HG02938 (cell line): ENCODE measurements at regions not wholly inside any gene's neighbourhood (a gene's known extent, or its start where the extent isn't known, plus 50 kb on each side); places are given as distances from the start of the nearest gene placed in this dataset.
"Not testable (repeated sequence)": the region's sequence is repeated elsewhere in the genome, so short reads cannot be mapped to it uniquely, and the experiment has no call there.

Experiments
- ATAC-seq: cut with Tn5 transposase; IDR thresholded peaks from one replicate; pipeline ENCODE4 v1.9.1; 2021; ENCODE audit warnings: mild to moderate bottlenecking, moderate library complexity; ENCODE audit not compliant: unreplicated experiment

DNA sequence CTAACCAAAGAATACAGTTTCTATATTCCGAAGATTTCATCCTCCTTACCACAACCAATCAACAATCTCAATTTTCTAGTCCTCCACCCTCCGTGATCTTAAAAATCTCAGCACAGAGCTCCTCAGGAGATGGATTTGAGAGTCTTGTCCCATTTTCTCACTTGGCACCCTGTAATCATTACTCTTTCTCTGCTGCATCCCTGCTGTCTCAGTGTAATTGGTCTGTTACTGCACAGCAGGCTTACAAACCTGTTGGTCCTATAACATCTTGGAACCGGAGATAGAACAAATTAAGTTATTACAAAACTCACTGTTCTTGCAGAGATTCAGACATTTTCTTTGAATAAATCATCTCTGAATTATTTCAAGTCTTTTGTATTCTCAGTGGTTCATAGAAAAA lies 1227.2 kb downstream of the JRKL start:
- no peak for ATAC-seq

DNA sequence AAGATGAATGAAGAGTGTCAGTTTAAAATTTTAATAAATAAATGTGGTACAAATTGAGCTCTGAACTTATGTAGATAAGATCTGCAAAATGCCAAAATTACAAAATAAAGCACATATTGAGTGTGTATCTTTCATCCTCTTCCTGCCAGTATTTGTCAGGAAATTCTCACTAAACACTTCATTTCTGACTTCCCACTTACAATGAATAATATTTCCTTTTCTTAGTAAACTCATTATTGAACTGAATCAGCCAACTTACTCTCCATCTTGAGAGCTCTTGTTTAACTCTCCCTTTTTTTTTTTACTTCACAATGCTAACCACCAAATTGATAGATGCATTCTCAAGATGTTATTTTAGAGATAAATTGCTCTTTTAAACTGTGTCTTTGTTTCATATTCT lies 1230.2 kb downstream of the JRKL start:
- ATAC-seq = no peak

DNA sequence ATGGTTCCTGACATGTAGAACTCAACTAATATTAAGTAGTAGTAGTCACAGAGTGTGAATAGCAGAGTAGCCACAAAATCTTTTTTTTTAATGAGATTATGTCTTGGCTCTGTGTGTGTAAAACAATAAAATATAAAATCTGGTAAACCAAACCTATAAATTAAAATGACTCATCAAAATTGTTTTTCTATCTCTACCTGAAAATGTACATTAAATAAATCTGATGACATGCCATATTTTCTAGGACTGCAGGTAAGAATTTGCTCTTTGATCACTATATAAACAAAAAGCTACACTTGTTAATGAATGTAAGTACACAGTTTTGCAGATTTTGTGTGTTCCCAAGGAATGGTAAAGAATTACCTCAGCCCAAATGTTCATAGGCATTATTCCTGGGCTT lies 1231.5 kb downstream of the JRKL start:
- ATAC-seq = no peak

DNA sequence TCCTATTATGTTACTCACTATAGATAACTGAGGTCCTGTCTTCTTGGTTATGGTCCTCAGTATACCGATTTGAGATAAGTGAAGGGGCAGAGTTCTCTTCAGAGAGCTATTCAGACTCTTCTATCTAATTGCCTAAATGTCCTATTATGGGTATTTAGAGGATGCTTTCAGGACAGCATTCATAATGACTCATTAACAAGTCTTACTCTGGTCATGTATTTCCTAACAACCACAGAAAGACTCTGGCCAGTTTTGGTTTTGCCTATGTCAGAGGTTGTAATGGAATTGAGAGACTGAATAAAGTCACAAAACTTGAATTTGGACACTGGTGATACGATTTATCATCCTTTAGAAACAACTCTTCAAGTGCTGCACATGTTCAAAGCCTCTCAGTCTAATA lies 1233.0 kb downstream of the JRKL start:
- ATAC-seq = no peak

- not testable (repeated sequence) for ATAC-seq
Observed at GRCh38 chr11:97636741-97637140, 1246.9 kb downstream of the JRKL start.

- ATAC-seq = no peak
Observed at GRCh38 chr11:97637701-97638100, 1247.9 kb downstream of the JRKL start.

GRCh38 chr11:97638641-97639224 lies 1248.9 kb downstream of the JRKL start:
- no peak for ATAC-seq

DNA sequence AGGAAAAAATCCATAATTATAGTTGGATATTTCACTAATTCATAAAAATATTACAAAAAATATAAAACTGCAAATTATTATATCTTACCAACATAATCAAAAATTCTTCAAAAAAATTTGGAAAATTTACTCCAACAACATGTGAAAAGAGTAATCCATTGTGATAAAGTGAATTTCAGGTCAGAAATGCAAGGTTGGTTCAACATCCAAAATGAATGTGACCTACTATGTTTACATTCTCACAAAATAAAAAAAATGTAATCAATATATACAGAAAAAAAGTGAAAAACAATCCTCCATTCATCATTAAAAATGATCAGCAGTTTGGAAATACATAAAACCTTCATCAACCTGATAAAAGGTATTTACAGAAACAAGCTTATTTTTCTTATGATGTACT lies 1252.2 kb downstream of the JRKL start:
- ATAC-seq = no peak

- ATAC-seq = no peak
Observed at GRCh38 chr11:97645736-97646135, 1255.9 kb downstream of the JRKL start.

- no peak for ATAC-seq
Observed at GRCh38 chr11:97656356-97656755, 1266.5 kb downstream of the JRKL start.

DNA sequence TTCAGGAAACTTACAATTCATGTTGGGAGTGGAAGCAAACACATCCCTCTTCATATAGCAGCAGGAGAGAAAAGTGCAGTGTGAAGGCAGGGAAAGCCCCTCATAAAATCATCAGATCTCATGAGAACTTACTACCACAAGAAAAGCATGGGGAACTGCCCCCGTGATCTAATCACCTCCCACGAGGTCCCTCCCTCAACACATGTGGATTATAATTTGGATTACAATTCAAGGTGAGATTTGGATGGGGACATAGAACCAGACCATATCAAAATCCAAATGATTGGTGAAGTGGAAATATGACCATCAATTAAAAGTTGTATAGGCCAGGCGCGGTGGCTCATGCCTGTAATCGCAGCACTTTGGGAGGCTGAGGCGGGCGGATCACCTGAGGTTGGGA lies 1268.0 kb downstream of the JRKL start:
- ATAC-seq = no peak

GRCh38 chr11:97667057-97667456 lies 1277.2 kb downstream of the JRKL start:
- ATAC-seq = no peak

DNA sequence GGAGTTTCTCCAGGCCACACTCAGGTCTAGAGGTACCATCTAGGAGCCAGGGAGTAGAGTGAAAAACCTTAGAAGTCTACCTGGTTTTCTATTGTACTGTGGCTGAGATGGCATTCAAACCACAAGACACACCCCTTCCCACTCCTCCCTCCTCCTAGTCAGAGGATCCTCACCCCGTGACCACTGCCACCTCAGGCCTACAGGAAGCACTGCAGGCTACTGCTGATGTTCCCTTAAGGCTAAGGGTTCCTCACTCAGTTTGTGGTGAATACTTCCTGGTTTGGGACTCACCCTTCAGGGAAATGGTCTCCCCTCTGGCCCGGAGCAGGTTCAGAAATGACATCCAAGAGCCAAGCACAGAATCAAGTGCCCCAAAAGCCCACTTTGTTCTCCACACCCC lies 1293.9 kb downstream of the JRKL start:
- no peak for ATAC-seq

- ATAC-seq = no peak
Observed at GRCh38 chr11:97684486-97685439, 1295.0 kb downstream of the JRKL start.

DNA sequence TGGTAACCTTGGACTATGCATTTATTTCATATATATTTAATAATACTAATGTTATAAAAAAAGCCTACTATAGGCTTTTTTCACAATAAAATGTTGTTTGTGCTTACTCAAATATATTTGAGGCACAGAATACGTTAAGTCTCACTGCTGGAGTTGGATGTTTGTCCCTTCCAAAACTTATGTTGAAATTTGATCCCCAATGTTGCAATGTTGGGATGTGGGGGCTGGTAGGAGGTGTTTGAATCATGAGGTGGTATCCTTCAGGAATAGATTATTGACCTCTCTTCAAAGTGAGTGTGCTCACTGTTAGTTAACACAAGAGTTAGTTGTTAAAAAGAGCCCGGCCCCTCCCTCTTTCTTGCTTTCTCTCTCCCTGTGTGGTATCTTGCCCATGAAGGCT lies 1295.9 kb downstream of the JRKL start:
- no peak for ATAC-seq

- no peak for ATAC-seq
Observed at GRCh38 chr11:97687111-97687510, 1297.3 kb downstream of the JRKL start.

- no peak for ATAC-seq
Observed at GRCh38 chr11:97691061-97691460, 1301.2 kb downstream of the JRKL start.

GRCh38 chr11:97702951-97703350 lies 1313.1 kb downstream of the JRKL start:
- no peak for ATAC-seq

DNA sequence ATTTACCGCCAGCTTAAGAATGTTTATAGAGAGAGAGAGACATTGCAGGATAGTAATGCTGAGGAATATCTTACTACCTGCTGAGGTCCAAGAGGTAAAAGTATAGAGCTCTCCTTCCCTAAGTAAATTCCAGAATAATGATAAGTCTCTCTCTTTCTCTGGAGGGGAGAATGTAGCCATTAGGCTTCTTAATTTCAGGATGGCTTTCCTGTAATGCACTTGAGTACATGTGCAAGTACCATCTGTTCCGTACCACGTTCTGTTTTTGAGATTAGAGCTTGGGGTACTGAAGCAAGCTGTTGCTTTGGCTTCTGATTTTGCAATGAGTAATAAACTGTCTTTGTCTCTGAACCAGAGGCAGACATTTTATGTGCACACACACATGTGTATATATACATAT lies 1314.0 kb downstream of the JRKL start:
- ATAC-seq = no peak

- ATAC-seq = not testable (repeated sequence)
Observed at GRCh38 chr11:97705441-97705840, 1315.3 kb upstream of the CNTN5 start.

DNA sequence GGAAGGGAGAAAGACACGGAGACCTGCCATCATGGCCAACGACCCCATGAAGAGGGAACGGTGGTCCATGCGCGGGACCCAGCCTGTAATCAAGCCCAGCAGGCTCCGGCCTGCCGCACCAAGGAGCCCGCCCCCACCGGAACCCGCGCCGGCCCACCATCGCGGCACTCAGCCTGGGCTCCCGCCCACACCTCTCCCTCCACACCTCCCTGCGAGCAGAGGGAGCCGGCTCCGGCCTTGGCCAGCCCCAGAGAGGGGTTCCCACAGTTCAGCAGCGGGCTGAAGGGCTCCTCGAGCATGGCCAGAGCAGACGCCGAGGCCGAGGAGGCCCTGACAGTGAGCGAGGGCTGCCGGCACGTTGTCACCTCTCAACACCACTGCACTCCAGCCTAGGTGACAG lies 1302.8 kb upstream of the CNTN5 start:
- ATAC-seq = no peak

GRCh38 chr11:97722065-97722464 lies 1298.7 kb upstream of the CNTN5 start:
- no peak for ATAC-seq
